GM12878 (cell line): ENCODE measurements at regions not wholly inside any gene's neighbourhood (a gene's known extent, or its start where the extent isn't known, plus 50 kb on each side); places are given as distances from the start of the nearest gene placed in this dataset.

Experiments used
- ATAC-seq: fragments of 200-7000 bp; cut with Tn5 transposase; 3 replicates; pipeline ENCODE4 v1.9.1; 2020; ENCODE audit warnings: mild to moderate bottlenecking, moderate library complexity
- BruUV-seq: library from RNA; stranded (reverse); fragments of 400-500 nt; replicated peaks from 2 replicates; lab custom pipeline; 2021; lab: Mats Ljungman, UMichigan
- CTCF ChIA-PET: fragments of 300-600 bp; sonication (Branson Sonifier 250); formaldehyde crosslinking; extraction: SDS; loops from one replicate; lab custom pipeline; 2021; ENCODE audit warnings: inconsistent platforms; lab: Yijun Ruan, JAX
- POLR2A ChIA-PET: fragments of 350-600 bp; formaldehyde crosslinking; extraction: SDS; loops from one replicate; lab custom pipeline; 2021; ENCODE audit warnings: inconsistent platforms; lab: Charles Lee
- RAD21 ChIA-PET: fragments of 300-600 bp; sonication (Branson Sonifier 250); formaldehyde crosslinking; loops from one replicate; lab custom pipeline; 2023; ENCODE audit warnings: antibody characterized with exemption; ENCODE audit not compliant: unreplicated experiment; lab: Charles Lee
- SMC1A ChIA-PET: fragments of 300-600 bp; sonication (Branson Sonifier 250); formaldehyde crosslinking; loops from one replicate; lab custom pipeline; 2023; ENCODE audit not compliant: unreplicated experiment, uncharacterized antibody; lab: Charles Lee
- DNase-seq: peaks from one replicate; pipeline ENCODE4 v3.0.0-alpha.2; 2011; ENCODE audit warnings: low read depth, low spot score
- FAIRE-seq: peaks from 3 replicates; lab custom pipeline; 2011; peaks lifted over from hg19 to GRCh38; lab: Jason Lieb, UNC
- H2AFZ ChIP-seq: 2 replicates; pipeline ENCODE4 v1.6.0; 2011; ENCODE audit warnings: low read depth, low read length, control low read depth; ENCODE audit not compliant: control insufficient read depth
- H3K27ac ChIP-seq: 2 replicates; pipeline ENCODE4 v1.5.1; 2011; ENCODE audit warnings: control low read depth; ENCODE audit not compliant: control insufficient read depth, insufficient read depth
- H3K27me3 ChIP-seq, 2 experiments: replicated peaks in 1 of 2; 2 replicates each; pipeline versions ENCODE4 v1.6.0 to v1.6.1; 2011; ENCODE audit warnings: low read length in 1 of 2; ENCODE audit not compliant: control insufficient read depth in 2 of 2, insufficient read depth in 2 of 2
- H3K36me3 ChIP-seq, 2 experiments: 2 replicates each; pipeline ENCODE4 v1.5.1; 2011; ENCODE audit warnings: low read length in 1 of 2; ENCODE audit not compliant: control insufficient read depth in 2 of 2, insufficient read depth in 2 of 2
- H3K4me1 ChIP-seq: 2 replicates; pipeline ENCODE4 v1.6.1; 2011; ENCODE audit warnings: mild to moderate bottlenecking, low read length, moderate library complexity, mixed read lengths; ENCODE audit not compliant: control insufficient read depth, insufficient read depth
- H3K4me2 ChIP-seq: 2 replicates; pipeline ENCODE4 v1.6.0; 2011; ENCODE audit warnings: control low read depth; ENCODE audit not compliant: control insufficient read depth, insufficient read depth
- H3K4me3 ChIP-seq: fragments of 200-600 bp; sonication (generic); 2 replicates; pipeline ENCODE4 v1.5.1; 2016
- H3K79me2 ChIP-seq: 2 replicates; pipeline ENCODE4 v1.6.0; 2011; ENCODE audit warnings: low read length; ENCODE audit not compliant: control insufficient read depth, insufficient read depth
- H3K9ac ChIP-seq: 2 replicates; pipeline ENCODE4 v1.8.0; 2011; ENCODE audit warnings: low read length, control low read depth, mixed read lengths; ENCODE audit not compliant: control insufficient read depth, insufficient read depth
- H3K9me3 ChIP-seq: replicated peaks from 3 replicates; pipeline ENCODE4 v1.5.1; 2011; ENCODE audit warnings: mild to moderate bottlenecking, low read length; ENCODE audit not compliant: control insufficient read depth, insufficient read depth
- H4K20me1 ChIP-seq: 2 replicates; pipeline ENCODE4 v1.6.0; 2011; ENCODE audit not compliant: control insufficient read depth, insufficient read depth
- ATF7 ChIP-seq: fragments of 450-650 bp; IDR thresholded peaks from 2 replicates; pipeline ENCODE4 v1.6.1; 2016; ENCODE audit warnings: low read depth, mild to moderate bottlenecking
- CBX3 ChIP-seq: fragments of 200-600 bp; sonication (generic); IDR thresholded peaks from 2 replicates; pipeline ENCODE4 v1.6.1; 2016; ENCODE audit warnings: low read depth, borderline replicate concordance
- FOS ChIP-seq: IDR thresholded peaks from 3 replicates; pipeline ENCODE4 v1.6.1; 2011; ENCODE audit warnings: borderline replicate concordance; ENCODE audit not compliant: insufficient read length; ENCODE audit errors: extremely low read depth
- FOXM1 ChIP-seq: IDR thresholded peaks from 2 replicates; pipeline ENCODE4 v1.6.1; 2012; ENCODE audit warnings: low read depth, mild to moderate bottlenecking, inconsistent platforms, low read length, moderate library complexity
- IKZF1 ChIP-seq: fragments of 450-650 bp; conservative IDR thresholded peaks from 2 replicates; pipeline ENCODE4 v1.6.1; 2017; ENCODE audit warnings: antibody characterized with exemption, mild to moderate bottlenecking
- NKRF ChIP-seq: fragments of 450-650 bp; conservative IDR thresholded peaks from 2 replicates; pipeline ENCODE4 v1.6.1; 2017; ENCODE audit warnings: mild to moderate bottlenecking, moderate library complexity
- PAX8 ChIP-seq: fragments of 450-650 bp; IDR thresholded peaks from 2 replicates; pipeline ENCODE4 v1.6.1; 2017; ENCODE audit warnings: mild to moderate bottlenecking, moderate library complexity
- PKNOX1 ChIP-seq: fragments of 450-650 bp; IDR thresholded peaks from 2 replicates; pipeline ENCODE4 v1.6.1; 2016; ENCODE audit warnings: mild to moderate bottlenecking
- POLR2AphosphoS5 ChIP-seq: IDR thresholded peaks from 2 replicates; pipeline ENCODE4 v1.6.1; 2011; ENCODE audit warnings: mild to moderate bottlenecking, low read length, inconsistent platforms
- SMC3 ChIP-seq: IDR thresholded peaks from 2 replicates; pipeline ENCODE4 v1.6.1; 2011; ENCODE audit warnings: low read length, improper control_type of control experiment, borderline replicate concordance
- STAT3 ChIP-seq: IDR thresholded peaks from 2 replicates; pipeline ENCODE4 v1.6.1; 2011; ENCODE audit warnings: low read depth, low read length, improper control_type of control experiment
- USF1 ChIP-seq: IDR thresholded peaks from 2 replicates; pipeline ENCODE4 v1.6.1; 2011; ENCODE audit warnings: borderline replicate concordance, low read depth, mild to moderate bottlenecking, moderate library complexity, mixed read lengths, low read length; ENCODE audit not compliant: insufficient read depth; ENCODE audit errors: extremely low read length
- ZNF217 ChIP-seq: fragments of 450-650 bp; IDR thresholded peaks from 2 replicates; pipeline ENCODE4 v1.6.1; 2017; ENCODE audit warnings: antibody characterized with exemption, mild to moderate bottlenecking
- WGBS: methylation state at CpG from one replicate; pipeline ENCODE4 v1.1.6; 2016; ENCODE audit warnings: low lambda C conversion rate; ENCODE audit not compliant: insufficient replicate concordance, insufficient coverage; ENCODE audit errors: missing lambda C conversion rate; 5-methylcytosine and 5-hydroxymethylcytosine counted together
- in situ Hi-C: fragments of 300-500 bp; cut with MboI; formaldehyde crosslinking; loops from 9 replicates; pipeline ENCODE4 v1.14.3; 2018; ENCODE audit warnings: mixed read lengths
- intact Hi-C: fragments of 100-400 bp; cut with micrococcal nuclease; formaldehyde crosslinking; loops from one replicate; pipeline ENCODE4 v1.14.2; 2022; ENCODE audit not compliant: unreplicated experiment

GRCh38 chr18:6646801-6647200, 82.7 kb upstream of the ARHGAP28 start:
- Histone ChIP-seq H4K20me1 (no peaks in the 10 kb centered on the region), H3K27ac (no peak overlapping the region), H3K9me3 (no peaks in the 10 kb centered on the region), H3K27me3 (no peaks in the 10 kb centered on the region), H2AFZ (no peak overlapping the region), H3K4me3 (no peak overlapping the region), H3K4me2 (no peak overlapping the region), H3K4me1 (no peaks in the 10 kb centered on the region), H3K79me2 (no peaks in the 10 kb centered on the region), H3K36me3 (no peaks in the 10 kb centered on the region), H3K9ac (no peak overlapping the region)
- 0% methylated on average over 5 of the region's 5 CpGs for WGBS
- FAIRE-seq (no peak), DNase-seq (no peak), ATAC-seq (no peak)
- ChIA-PET SMC1A (no interaction called here), RAD21 (no interaction called here), POLR2A (no interaction called here), CTCF (no interaction called here)
- BruUV-seq = no TSS peak
- intact Hi-C loops = no loop called here
- in situ Hi-C loops = no loop called here
- no peak for TF ChIP-seq STAT3
- TF ChIP-seq POLR2AphosphoS5 = no peak
- no peak for TF ChIP-seq FOS
- no peak for TF ChIP-seq ZNF217
- TF ChIP-seq PKNOX1 = no peak
- TF ChIP-seq CBX3 = no peak
- no peak for TF ChIP-seq USF1
- TF ChIP-seq ATF7 = no peak
- no peak for TF ChIP-seq FOXM1
- TF ChIP-seq SMC3 = no peak
- TF ChIP-seq NKRF = no peak
- no peak for TF ChIP-seq IKZF1
- no peak for TF ChIP-seq PAX8
